ENCODE measurements at regions not wholly inside any gene's neighbourhood (a gene's known extent, or its start where the extent isn't known, plus 50 kb on each side); places are given as distances from the start of the nearest gene placed in this dataset.
"Not testable (repeated sequence)": the region's sequence is repeated elsewhere in the genome, so short reads cannot be mapped to it uniquely, and the experiment has no call there.

DNA sequence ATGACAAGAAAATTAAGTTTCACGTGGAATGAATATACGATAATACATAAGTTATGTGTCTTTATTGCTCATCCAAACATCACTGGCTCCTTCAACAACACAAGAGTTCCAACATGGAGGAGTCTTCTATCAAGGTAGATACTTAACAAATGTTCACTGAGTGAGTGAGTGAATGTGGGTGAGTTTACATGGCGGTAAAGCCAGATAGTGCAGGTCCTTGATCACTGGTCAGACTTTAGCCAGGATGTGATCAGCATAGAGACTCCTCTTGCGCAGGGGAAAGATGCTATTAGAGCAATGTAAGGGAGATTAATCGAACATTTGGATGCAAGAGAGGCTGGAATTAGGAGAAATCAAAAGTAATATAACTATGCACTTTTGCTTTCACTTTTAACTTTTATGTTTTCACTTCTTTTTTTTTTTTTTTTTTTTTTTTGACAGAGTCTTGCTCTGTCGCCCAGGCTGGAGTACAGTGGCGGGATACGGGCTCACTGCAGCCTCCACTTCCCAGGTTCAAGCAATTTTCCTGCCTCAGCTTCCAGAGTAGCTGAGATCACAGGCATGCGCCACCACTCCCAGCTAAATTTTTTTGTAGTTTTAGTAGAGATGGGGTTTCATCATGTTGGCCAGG lies 249.0 kb upstream of the ID2 start:
- no peak for DNase-seq

DNA sequence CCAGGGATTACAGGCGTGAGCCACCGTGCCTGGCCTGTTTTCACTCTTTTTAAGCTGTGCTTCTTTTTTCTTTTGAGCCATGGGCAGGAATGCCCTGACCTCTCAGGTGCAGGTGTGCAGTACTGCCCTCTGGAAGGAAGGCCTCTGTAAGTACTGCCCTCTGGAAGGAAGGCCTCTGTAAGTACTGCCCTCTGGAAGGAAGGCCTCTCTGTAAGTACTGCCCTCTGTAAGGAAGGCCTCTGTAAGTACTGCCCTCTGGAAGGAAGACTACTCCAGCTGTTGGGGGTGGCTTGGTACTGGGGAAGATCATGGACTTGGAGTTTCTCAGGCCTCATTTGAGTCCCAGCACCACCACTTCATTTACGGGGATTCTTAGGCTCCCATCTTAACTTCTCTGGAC lies 248.5 kb upstream of the ID2 start:
- DNase-seq = no peak

DNA sequence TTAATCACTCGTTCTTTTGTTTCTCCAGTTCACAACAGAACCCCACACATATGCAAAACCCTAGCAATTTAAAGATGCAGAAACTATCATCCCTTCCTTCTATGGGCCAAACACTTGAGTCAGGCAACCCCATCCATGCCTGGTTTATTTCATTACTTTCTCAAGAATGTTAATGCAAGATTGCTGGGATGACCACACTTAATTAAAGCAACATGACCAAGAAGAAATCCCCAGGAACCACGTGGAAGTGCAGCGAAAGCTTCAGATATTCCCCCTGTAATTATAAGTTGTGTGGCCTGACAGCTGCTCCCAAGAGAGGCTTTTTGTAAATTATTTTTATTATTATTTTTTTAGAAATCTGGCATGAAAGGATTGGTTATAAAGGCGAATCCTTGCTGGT lies 246.2 kb upstream of the ID2 start:
- DNase-seq = no peak

DNA sequence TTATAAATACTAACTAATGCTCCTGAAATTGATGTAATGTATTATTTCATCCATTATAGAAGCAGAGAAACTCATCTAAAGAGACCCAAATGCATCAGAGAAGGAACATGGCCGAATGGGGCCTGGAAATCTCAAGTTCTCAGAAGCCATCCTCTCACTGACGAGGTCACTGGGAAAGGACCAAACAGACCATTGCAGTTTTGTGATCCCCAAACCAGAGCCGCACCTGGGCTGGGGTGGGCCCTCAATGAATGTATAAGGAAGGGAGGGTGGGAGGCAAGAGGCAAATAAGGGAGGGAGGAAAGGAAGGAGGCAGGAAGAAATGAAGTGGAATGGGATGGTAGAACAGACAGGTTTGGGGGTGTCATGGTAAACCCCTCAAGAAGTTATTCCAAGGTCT lies 245.3 kb upstream of the ID2 start:
- DNase-seq = no peak

DNA sequence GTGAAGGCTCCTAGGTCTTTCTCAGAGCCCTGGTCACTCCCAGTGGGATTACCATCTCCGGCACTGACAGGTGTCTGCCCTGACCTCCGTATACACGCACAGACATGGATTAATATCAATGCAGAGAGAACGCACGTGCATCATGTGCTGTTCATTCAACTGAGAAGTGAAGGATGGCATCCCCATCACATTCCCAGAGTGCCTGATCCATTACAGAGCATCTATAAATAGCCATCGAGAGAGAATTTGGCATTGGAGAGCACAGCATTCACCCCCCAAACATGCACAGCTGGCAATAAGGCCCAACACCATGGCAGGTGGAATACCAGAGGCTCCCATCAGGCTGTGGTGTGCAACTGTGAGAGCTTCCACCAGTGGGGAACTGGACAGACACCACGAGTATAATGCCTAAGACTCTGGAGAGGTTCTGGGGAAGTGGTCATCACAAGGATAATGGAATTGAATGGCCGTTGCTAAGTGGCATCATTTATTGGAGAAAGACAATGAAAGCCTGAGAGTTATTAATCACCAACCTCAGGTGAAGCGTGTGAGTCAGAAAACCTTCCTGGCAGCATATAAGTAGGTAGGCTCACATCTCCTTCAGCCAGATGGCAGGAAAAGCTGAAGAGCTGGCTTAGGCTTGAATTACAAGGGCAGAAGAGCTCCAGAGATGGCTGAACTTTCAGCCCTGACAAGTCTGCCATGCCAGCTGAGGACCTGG lies 244.5 kb upstream of the ID2 start:
- no peak for DNase-seq

DNA sequence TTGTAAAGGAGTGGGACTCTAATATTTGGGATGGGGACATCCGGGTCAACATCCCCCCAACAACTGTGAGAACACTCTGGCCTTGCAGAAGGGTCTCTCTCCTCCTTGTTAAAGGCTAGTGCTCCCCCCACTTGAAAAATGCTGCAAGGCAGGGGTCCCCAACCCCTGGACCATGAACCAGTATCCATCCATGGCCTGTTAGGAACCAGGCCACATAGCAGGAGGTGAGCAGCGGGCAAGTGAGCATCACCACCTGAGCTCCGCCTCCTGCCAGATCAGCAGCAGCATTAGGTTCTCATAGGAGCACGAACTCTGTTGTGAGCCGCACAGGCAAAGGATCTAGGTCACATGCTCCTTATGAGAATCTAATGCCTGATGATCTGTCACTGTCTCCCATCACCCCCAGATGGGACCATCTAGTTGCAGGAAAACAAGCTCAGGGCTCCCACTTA lies 243.9 kb upstream of the ID2 start:
- DNase-seq = no peak

DNA sequence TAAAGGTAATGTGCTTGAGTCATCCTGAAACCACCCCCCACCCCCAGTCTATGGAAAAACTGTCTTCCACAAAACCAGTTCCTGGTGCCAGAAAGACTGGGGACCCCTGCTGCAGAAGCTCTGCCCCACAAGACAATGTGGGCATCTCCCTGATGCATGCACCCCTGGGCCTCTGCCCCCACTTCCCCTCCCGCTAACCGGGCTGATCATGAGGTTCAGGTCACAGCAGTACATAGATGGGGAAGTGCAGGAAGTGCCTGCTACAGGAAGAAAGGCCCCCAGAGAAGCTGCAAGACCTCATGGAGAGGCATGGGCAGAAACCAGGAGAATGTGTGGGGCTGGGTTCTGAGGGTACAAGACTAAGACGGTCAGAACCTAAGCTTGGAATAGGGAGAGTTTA lies 243.4 kb upstream of the ID2 start:
- no peak for DNase-seq

DNA sequence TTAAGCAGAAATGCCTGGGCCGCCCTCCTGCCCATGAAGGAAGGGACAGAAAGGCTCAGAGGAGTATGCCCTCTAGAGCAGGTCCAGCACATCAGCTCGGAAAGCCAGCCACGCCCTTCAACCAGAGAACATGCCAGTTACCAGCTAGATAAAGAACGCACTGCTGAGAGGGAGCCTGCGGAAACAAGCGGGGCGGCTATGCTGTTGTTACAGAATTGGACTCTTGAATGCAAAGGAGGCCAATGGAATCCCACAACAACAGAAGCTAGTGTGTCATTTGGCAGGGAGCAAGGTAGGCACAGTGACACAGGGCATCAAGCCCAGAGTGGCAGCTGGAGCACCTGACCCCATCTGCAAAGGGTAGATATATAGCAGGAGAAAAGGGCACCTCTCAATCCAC lies 242.9 kb upstream of the ID2 start:
- DNase-seq = no peak

DNA sequence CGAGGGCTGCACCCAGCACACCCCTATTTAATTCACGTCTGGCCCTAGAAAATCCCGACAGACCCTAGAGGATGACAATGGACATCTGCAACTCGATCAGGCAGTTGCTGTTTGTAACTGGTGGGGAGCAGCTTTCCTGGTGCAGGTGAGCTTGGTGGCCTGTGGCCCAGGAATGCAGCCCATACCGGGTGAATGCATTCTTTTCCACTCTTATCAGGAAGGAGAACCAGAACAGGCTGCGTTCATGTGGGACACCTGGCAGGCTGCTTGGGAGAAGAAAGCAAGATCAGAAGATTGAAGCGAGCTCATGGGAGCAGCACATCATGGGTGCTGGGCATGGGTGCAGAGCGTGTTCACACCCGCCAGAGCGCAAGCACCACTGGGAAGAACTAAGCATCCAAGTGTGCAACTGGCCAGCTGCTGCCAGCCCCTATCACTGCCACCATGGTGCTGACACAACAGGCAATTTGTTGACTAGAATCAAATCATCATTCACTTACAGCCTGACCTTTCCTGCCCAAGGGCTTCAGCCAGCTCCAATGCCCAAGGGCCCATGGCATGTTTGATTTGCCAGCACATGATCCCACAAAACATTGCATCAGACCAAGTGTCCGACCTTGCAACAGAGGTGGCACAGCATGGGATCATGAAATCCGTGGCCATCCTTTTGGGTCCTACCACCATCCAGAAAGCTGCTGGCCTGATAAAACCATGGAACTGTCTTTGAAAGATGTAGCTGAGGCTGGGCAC lies 241.7 kb upstream of the ID2 start:
- DNase-seq = no peak

DNA sequence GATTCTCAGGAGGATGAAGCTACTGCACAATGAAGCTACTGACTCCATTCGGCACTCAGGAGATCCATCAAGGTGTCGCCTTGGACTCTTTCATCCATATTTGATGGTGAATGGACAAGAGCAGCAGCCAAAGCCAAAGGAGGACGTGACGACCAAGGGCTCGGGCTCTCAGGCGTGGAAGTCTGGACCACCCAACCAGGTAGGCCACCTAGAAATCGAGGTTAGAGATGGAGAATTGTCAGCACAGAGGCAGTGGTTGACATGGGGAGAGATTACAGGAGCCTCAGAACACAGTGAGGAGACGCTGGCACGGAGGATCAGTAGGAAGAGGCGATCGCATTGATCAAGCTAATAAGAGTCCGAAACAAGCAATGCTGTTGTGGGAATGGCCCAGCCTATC lies 240.5 kb upstream of the ID2 start:
- no peak for DNase-seq

DNA sequence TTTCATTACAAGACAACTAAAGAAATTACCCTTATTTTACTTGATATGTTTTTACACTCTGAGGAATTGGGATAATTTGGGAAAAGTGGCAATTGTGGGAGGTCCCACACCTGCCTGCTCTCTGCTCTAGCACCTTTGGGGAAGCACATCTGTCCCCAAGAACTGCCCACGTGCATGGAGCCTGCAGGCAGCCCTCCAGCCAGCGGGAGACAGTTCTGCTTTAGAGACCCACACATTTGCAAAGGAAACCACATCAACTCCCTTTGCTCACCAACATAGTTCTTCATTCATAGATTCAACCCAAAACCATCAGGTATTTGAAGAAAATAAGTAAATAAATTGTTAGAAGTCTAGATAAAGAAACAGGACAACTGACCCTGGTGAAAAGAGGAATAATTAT lies 239.9 kb upstream of the ID2 start:
- DNase-seq = no peak

DNA sequence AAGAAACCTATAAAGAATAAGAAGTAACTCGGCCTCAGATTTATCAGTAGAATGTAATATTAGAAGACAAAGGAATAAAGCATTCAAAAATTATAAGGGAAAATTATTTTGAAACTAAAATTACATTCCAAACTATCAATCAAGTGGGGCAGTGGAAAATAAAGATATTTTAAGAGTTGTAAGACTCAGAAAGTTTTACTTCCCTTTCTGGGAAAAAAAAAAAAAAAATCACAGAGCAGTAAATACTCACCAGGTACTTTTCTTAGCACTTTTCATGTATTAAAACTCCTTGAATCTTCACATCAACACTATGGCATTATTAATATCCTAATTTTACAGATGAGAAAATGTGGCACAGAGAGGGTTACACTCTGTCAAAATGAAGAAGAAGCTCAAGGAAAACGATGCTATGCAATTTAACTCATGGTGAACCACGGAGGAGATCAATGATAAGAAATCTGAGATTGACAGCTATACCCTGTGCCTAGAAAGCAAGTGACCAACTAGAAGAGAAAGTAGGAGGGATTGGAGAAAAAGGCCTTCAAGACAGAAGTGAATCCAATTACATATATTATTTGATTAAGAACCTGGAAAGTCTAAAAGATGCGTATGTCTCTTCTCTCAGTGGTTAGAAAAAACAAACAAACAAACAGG lies 238.9 kb upstream of the ID2 start:
- DNase-seq = no peak

DNA sequence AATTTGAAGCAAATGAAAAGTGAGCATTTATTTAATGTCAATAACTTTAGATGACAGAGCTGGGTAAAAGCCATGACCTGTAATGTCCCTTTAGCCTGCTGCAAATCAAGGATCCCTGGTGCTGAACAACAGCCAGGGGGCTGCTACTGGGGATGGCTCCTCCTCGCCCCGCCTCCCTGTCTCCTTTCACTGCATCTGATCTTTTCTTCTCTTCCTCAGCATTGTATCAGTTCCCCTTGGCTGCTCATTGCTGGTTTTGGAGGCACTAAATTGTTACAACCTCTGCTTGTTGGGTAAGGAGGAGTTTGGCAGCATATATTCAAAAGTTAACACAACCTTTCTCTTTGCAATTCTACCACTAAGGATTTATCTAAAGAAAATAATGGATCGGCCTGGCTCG lies 236.3 kb upstream of the ID2 start:
- DNase-seq = no peak

DNA sequence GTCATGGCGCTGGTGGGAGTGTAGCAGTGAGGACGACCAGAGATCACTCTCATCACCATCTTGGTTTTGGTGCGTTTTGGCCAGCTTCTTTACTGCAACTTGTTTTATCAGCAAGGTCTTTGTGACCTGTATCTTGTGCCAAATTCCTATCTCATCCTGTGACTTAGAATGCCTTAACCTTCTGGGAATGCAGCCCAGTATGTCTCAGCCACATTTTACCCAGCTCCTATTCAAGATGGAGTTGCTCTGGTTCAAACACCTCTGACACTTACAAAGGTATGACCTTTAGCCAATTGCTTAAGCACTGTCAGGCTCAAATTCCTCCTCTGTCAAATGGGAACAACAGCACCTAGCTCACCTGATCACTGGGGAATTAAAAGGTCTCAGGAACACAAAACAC lies 235.1 kb upstream of the ID2 start:
- DNase-seq = not testable (repeated sequence)

DNA sequence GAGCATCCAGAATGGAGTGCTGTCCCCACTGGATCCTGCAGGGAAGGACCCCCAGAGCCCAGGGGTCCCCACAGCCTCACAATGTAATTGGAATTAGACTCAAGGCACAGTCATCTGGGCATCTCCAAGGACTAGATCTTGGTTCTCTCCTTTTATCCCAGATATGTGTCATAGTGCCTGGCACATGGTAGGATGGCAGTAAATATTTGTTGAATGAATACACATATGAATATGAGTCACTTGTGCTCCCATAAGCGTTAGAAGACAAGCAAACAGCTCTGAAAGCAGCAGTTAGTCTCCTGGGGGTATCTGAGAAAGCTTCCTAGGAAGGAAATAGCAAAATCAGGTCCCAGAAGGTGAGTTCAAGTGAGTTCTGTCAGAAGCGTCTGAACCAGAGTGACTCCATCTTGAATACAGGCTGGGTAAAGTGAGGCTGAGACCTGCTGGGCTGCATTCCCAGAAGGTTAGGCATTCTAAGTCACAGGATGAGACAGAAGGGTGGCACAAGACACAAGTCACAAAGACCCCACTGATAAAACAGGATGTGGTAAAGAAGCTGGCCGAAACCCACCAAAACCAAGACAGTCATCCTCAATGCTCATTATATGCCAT lies 234.1 kb upstream of the ID2 start:
- DNase-seq = no peak

DNA sequence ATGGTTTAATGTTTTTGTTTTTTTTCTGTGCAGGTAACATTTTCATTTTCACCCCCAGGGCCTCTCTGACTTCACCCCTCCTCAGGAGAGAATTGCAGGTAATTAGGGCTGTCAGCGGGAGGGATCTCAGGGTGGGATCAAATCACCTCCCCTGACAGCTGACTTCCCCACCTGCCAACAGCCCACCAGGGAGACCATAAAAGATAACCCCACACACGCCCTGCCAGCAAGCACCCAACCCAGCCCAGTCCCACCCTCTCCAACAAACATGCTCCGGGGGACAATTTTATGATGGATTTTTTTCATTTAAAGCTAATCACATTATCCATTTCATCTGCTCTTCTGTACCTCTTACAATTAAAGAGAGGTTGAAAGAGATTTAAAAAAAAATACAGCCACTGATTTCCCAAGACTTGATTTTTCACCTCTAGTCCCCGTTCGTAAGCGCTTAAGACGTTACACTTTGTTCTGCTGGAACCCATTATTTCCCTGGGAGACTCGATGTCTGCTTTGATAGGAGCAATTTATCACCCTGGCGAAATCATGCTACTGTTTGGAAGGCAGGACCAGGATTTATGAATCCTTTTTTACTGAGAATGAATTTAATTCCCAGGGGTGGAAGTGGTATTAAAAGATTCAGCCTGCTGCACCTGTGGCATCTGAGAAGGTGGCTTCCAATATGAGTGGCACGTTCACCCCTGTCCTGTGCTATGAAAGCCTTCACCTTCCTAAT lies 232.9 kb upstream of the ID2 start:
- DNase-seq = no peak

DNA sequence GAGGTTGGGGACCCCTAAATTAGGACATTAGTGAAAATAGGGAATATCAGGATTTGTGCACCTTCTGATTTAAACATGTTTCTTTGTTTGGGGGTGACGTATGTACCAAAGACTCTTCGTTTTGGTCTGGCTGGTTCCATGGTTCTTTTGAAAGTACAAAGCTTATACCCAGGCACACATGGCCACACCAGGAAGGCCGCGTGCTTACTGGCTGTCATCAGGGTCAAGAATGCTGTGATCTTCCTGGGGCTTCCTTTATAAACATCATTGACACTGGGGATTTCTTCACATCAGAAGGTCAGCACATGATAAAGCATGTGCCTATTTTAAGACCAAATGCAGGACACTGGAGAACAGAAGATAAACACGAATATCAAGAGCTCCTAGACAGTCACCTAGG lies 230.6 kb upstream of the ID2 start:
- DNase-seq = no peak

DNA sequence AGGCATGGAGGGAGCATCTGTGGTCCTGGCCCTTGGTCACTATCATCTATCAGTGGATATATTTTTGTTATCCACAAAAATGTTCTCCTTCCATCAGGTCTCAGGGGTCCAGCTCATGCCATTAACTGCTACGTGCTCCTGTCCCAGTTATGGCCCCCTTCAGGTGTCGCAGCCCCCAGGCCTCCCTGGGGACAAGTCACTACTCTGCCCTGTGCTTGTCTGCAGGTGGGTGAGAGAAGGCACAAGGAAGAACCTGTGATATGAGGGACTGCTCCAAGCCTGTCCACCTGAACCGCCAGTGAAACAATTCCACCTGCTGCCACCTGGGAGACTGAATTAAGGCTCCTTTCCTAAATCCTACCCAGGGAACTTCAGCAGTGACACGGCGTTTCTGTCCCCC lies 229.6 kb upstream of the ID2 start:
- DNase-seq = no peak

DNA sequence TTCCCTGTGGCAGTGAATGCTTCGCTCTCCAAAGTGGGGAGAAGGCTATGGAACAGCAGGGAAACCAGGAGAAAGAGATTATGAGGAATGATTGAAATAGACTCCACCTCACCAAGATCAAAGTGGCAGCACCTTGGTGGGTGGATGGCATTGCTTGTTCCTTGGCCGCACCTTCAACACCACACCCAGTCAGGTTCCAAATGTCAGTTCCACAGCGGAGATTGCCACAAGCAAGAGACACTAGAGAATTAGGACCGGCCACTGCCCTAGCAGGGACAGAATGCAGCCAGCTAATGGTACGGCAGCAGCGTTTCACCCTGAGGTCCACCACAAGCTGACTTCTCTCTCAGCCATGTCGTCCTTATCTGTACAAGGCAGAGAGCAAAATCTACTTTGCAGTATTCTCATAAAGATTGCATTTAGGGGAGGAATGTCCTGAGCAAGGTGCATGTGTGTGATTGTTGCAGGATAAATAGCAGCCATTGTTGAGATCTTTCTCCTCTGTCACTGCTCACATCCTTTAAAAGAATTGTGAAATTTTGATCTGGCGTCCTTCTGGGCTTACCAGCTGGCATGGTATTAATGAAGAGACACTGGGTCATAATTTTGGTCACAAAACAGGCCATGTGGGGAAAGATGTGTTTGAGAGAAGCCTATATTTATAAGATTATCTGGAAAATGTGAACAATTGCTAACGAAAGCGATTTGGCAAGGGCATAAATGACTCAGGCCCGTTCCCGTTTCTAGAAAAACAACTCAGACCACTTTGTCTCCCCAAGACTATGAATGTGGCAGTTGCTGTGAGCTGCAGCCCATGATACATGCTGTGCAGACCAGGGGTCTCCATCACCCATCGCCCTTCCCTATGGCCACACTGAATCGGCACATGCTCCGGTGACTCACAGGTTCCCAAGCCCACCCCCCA lies 228.6 kb upstream of the ID2 start:
- DNase-seq = no peak

DNA sequence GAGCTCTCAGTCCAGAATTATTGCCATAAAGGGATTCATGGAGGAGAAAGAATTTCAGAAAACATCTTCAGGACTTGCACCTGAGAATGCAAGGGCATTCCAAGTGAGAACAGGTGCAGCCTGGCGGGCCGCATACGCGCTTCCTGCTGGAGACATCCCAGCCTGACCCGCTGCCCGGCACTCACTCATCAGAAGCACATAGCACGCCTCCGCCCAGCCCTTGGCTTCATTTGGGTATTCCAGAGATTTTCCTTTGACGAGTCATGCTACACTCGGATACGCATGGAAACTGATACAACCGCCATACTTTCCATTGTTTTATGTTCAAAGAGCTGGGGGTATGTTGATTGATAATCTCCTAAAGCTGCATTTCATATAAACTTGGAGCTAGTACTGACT lies 228.0 kb upstream of the ID2 start:
- DNase-seq = no peak

DNA sequence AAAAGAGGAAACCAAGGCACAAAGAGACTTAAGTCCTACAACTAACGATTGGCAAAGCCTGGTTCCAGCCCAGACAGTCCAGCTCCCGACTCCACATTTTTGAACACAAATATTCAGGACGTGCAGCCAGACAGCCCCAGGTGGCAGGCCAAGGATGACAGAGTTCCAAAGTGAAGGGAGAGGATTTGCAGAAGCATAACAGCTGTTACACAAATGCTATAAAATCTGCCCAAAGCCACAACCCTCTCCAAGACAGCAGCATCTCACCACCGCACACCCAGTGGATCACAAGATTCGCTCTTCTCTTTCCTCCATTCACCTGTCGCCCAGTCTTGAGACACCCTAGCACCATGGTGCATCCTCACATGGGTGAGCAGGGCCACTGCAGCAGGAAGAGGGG lies 227.1 kb upstream of the ID2 start:
- DNase-seq = no peak

Data from activated CD4-positive, alpha-beta T cell treated with anti-CD3 and anti-CD28 coated beads, Interleukin-2, amount 50 U/mL, for 1 hour (primary cell).